ENCODE measurements at regions not wholly inside any gene's neighbourhood (a gene's known extent, or its start where the extent isn't known, plus 50 kb on each side); places are given as distances from the start of the nearest gene placed in this dataset.

DNA sequence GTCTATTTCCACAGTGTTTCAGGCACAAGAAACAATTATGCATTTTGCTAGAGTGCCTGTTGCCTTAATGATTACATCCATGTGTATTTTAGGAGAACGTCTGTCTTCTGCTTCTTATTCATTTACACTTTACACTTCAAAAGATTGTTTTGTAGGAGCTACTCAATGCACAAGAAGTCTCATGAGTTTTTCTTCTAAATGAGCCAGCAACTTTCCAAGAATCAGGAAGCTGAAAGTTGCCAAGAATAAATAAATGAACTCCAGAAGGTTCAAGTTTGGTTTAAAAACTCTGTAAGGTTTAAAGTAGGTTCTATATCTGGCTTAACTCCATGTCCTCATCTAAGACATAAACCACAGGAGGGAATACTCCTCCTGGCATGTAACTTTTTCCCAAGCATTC lies 103.8 kb upstream of the ADPGK start:
- TF ChIP-seq CTCF (IDR thresholded peaks at IDR 0.05) = no peak

- TF ChIP-seq CTCF (IDR thresholded peaks at IDR 0.05) = no peak
Observed at GRCh38 chr15:72884311-72884710, 100.8 kb upstream of the ADPGK start.

DNA sequence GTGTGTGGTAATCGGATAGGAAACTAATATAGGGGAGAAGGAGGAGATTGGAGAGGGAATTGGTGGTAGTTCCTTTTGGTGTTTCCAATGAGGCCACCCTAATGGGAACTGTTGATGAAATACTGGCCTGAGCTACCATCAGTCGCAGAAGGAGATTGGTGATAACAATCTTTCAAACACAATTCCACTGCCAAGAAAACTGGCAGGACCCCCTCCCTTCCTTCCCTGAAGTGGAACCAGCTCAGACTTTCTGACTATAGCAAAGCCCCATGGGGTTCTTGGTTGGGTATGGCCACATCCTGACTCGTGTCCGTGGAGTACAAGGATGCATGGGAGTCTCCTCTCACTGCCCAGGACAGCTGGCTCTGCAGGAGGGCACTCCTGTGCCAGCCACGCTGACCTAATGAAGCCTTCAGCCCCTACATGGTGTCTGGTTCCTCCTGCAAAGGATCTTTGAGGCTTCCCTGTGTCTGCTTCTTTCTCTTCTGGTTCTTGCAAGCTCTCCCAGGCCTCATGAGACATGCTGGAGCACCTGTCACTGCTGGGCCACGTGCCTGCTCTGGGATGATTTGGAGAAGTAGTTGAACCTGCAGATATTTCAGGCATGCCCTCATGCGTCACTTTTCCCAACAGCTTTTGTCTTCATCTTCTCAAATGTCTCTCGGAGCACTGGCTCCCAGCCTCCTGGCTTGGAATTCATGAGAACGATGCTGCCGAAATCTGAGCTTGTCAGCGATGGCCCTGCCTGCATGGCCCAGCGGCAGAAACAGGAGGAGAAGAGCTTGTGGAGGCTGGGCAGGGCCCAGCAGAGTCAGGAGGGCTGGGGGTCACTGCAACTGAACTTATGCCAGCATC lies 90.0 kb upstream of the ADPGK start:
- no peak for TF ChIP-seq CTCF (IDR thresholded peaks at IDR 0.05)

DNA sequence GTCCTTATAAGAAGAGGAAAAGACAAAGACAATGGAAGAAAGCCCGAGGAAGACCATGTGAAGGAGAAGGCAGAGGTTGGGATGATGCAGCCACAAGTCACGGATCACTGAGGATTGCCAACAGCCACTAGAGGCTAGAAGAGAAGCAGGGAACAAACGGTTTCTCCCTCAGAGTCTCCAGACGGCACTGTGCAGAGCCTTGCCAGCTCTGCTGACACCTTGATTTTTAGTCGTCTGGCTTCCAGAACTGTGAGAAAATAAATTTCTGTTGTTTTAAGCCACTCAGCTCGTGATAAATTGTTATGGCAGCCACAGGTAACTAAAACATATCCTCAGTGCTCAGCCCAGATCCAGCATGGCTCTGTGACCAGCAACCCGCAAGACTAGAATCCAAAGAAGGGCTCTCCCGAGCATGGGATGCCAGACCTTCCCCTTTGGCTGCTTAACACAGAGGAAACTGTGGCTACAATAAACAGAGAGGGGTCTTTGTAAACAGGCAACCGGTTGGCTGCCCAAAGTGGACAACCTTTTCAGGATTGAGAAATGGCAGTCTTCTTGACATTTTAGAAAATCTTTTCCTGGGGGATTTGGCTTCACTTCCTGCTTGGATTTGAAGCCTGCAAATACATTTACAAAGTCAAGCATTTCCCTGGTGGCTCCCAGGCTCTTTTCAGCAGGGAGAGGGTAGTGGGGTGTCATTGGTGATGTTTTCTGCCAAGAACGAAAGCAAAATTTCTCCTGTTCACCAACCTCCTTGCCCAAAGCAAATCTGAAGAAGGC lies 88.7 kb upstream of the ADPGK start:
- TF ChIP-seq CTCF (IDR thresholded peaks at IDR 0.05) = no peak

DNA sequence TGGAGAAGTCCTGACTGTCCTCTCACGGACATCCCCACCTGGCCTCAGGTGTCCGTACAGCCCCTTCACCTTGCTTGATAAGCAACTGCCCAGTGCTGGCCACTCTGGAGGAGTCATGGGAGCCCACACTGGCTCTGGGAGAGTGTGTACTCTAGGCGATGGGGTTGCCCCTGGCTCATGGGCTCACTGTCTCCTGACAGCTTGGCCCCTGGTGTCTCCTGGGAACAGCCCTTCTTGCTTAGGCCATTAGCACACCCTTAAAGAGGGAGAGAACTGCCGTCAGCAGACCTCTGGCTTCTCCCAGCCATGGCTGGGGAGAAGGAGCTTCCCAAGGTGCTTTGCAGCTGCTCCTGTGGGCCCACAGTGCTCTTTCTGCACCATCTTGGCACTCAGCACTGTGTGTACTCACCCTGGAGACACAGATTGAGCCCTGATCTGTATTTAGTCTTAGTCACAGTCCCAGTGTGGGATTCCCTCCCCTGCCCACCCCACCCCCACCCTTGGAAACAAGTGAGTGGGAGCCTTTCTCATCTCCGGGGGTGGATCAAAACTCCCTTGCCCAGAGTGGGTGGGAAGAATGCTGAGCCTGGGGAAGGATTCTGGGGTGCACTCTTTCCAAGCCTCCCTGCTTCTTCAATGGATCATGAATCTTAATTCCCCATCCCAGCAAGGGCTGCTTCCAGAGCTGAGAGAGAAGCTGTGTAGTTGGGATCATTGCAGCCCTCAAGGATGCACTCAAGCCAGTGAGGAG lies 83.5 kb upstream of the ADPGK start:
- TF ChIP-seq CTCF (IDR thresholded peaks at IDR 0.05) = no peak

DNA sequence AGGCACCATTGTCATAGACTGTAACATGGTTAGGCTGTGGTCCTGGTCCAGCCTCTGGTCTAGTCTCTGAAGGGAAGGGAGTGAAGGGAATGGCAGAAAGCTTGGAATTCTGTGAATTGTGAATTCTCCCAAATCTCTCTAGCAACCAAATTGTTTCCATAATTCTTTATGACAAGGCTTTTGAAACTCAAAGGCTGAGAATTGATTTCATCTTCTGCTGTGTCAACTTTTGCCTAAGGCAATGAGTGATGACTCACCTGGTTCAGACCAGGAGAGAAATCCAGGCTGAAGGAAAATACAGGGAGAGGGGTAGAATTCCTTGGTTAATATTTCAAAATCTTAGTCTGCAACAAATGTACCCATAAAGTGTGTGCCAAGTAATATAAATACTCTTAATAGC lies 82.6 kb upstream of the ADPGK start:
- no peak for TF ChIP-seq CTCF (IDR thresholded peaks at IDR 0.05)

GRCh38 chr15:72865486-72865885 lies 81.9 kb upstream of the ADPGK start:
- TF ChIP-seq CTCF (IDR thresholded peaks at IDR 0.05) = no peak
